ENCODE measurements at regions not wholly inside any gene's neighbourhood (a gene's known extent, or its start where the extent isn't known, plus 50 kb on each side); places are given as distances from the start of the nearest gene placed in this dataset.

GRCh38 chr6:91864911-91865310, 1278.0 kb upstream of the MAP3K7 start:
- Mint-ChIP-seq H3K36me3 (ENCODE audit: insufficient read depth in 1 of 3, low read depth in 3 of 3) (no peaks in the 10 kb centered on the region), H3K9me3 (no peaks in the 10 kb centered on the region; a peak in 1 of 5 replicates), H3K4me1 (peaks cover 0 to 2% of the 10 kb centered on the region in 2 experiments; a peak in 1 of 4 replicates), H3K27me3 (ENCODE audit: low read depth) (no peaks in the 10 kb centered on the region), H3K4me3 (no peak overlapping the region), H3K27ac (no peak overlapping the region)
- H3K18ac ChIP-seq (ENCODE audit: insufficient read length, low read depth, low read length): no peak overlapping the region
- H3K27me3 ChIP-seq (ENCODE audit: insufficient read depth, low read length): no peaks in the 10 kb centered on the region
- H4K5ac ChIP-seq (ENCODE audit: insufficient read length, low read depth, low read length): no peak overlapping the region
- H2BK5ac ChIP-seq (ENCODE audit: insufficient read length, low read length): no peak overlapping the region
- no peak overlapping the region for H2BK15ac ChIP-seq (ENCODE audit: low read depth, low read length)
- H2BK20ac ChIP-seq (ENCODE audit: low read depth, low read length, poor library complexity, severe bottlenecking): no peak overlapping the region
- DNase-seq: no peak
- H3K23ac ChIP-seq (ENCODE audit: insufficient read length, low read depth, low read length): no peak overlapping the region
- H2BK120ac ChIP-seq (ENCODE audit: low read depth, low read length, poor library complexity, severe bottlenecking): no peak overlapping the region
- H3K27ac ChIP-seq (ENCODE audit: insufficient read length, low read depth, low read length): no peak overlapping the region
- no peak overlapping the region for H3K4ac ChIP-seq (ENCODE audit: low read depth, low read length)
- WGBS (ENCODE audit: extremely low coverage, insufficient read length, low lambda C conversion rate): no CpG with 5 or more reads among the region's 2 CpGs
- no peak overlapping the region for H3K9ac ChIP-seq (ENCODE audit: extremely low read depth, insufficient read length, low read length)
- no peaks in the 10 kb centered on the region for H4K20me1 ChIP-seq (ENCODE audit: control insufficient read depth, insufficient read depth, insufficient read length)
- H2AK5ac ChIP-seq (ENCODE audit: insufficient read length, low read length): no peak overlapping the region
- H4K91ac ChIP-seq (ENCODE audit: insufficient read length, low read depth, low read length): no peak overlapping the region
- H3K79me1 ChIP-seq (ENCODE audit: insufficient read depth, low read depth, low read length, poor library complexity, severe bottlenecking): no peaks in the 10 kb centered on the region
- H3K79me2 ChIP-seq (ENCODE audit: insufficient read depth, low read length): 0 out of 2 replicates have a peak, but pooled peaks cover 2% of the 10 kb centered on the region
- no peaks in the 10 kb centered on the region for H3K9me3 ChIP-seq (ENCODE audit: control insufficient read depth, low read depth, low read length)
- no peak overlapping the region for H2BK12ac ChIP-seq (ENCODE audit: insufficient read length, low read depth, low read length)
- H3T11ph ChIP-seq (ENCODE audit: low read length): no peak overlapping the region
- H4K8ac ChIP-seq (replicated peaks; ENCODE audit: insufficient read length, low read depth, low read length): no peak overlapping the region
- TF ChIP-seq, protein P1, sequence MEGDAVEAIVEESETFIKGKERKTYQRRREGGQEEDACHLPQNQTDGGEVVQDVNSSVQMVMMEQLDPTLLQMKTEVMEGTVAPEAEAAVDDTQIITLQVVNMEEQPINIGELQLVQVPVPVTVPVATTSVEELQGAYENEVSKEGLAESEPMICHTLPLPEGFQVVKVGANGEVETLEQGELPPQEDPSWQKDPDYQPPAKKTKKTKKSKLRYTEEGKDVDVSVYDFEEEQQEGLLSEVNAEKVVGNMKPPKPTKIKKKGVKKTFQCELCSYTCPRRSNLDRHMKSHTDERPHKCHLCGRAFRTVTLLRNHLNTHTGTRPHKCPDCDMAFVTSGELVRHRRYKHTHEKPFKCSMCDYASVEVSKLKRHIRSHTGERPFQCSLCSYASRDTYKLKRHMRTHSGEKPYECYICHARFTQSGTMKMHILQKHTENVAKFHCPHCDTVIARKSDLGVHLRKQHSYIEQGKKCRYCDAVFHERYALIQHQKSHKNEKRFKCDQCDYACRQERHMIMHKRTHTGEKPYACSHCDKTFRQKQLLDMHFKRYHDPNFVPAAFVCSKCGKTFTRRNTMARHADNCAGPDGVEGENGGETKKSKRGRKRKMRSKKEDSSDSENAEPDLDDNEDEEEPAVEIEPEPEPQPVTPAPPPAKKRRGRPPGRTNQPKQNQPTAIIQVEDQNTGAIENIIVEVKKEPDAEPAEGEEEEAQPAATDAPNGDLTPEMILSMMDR (conservative IDR thresholded peaks at IDR 0.05): no peak
- no peaks in the 10 kb centered on the region for H3K23me2 ChIP-seq (ENCODE audit: insufficient read length, low read depth, low read length, poor library complexity, severe bottlenecking)
- H3K4me2 ChIP-seq (ENCODE audit: insufficient read depth, insufficient read length, low read length): no peak overlapping the region
- H3K56ac ChIP-seq (ENCODE audit: insufficient read length, low read depth, low read length): no peak overlapping the region
- no peak overlapping the region for H3K14ac ChIP-seq (ENCODE audit: insufficient read depth, low read length)
- H2AFZ ChIP-seq (ENCODE audit: low read length): no peak overlapping the region
- no peaks in the 10 kb centered on the region for H3K4me1 ChIP-seq (ENCODE audit: insufficient read depth, low read length)

All from H9 (cell line).